ACC112 (cell line): ENCODE measurements at regions not wholly inside any gene's neighbourhood (a gene's known extent, or its start where the extent isn't known, plus 50 kb on each side); places are given as distances from the start of the nearest gene placed in this dataset.

Experiments used
- H2AFZ ChIP-seq: fragments of 200-600 bp; sonication (generic); one replicate; pipeline ENCODE4 v1.6.0; 2017; ENCODE audit warnings: antibody characterized with exemption, low read length; ENCODE audit not compliant: unreplicated experiment
- H3K27ac ChIP-seq: fragments of 200-600 bp; sonication (generic); 2 replicates; pipeline ENCODE4 v1.5.1; 2014; ENCODE audit warnings: low read depth, mild to moderate bottlenecking, antibody characterized with exemption, low read length, moderate library complexity
- H3K27me3 ChIP-seq: fragments of 200-600 bp; sonication (generic); 2 replicates; pipeline ENCODE4 v1.6.1; 2014; ENCODE audit warnings: mild to moderate bottlenecking, antibody characterized with exemption, low read length, moderate library complexity, mixed read lengths; ENCODE audit not compliant: insufficient read depth
- H3K36me3 ChIP-seq: fragments of 200-600 bp; sonication (generic); 2 replicates; pipeline ENCODE4 v1.6.1; 2016; ENCODE audit warnings: mild to moderate bottlenecking, antibody characterized with exemption, low read length, moderate library complexity, mixed read lengths; ENCODE audit not compliant: insufficient read depth
- H3K4me1 ChIP-seq: fragments of 200-600 bp; sonication (generic); one replicate; pipeline ENCODE4 v1.6.1; 2016; ENCODE audit warnings: low read length, mixed read lengths; ENCODE audit not compliant: insufficient read depth, unreplicated experiment, control insufficient read depth
- H3K4me3 ChIP-seq: fragments of 200-600 bp; sonication (generic); 2 replicates; pipeline ENCODE4 v1.5.1; 2014; ENCODE audit warnings: mild to moderate bottlenecking, low read depth, low read length
- H3K79me2 ChIP-seq: fragments of 200-600 bp; sonication (generic); one replicate; pipeline ENCODE4 v1.6.0; 2016; ENCODE audit warnings: low read length; ENCODE audit not compliant: control insufficient read depth, unreplicated experiment, insufficient read depth

DNA sequence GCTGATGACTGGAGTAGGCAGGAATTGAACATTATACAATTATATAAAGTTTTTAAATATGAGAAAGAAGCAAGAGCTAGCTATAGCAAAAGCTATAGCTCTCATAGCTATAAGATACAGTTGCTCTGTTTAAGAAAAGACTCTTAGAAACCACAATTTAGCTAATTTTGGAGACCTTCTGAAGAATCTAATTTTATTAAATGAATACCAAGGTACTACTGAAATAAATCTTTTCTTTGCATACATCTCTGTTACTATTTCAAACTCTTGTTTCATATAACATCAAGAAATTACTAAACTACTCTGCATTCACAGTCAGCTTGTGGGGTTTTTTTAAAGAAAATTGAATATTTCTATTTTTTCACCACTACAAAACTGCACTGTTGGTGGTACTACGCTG, 568.7 kb upstream of the MARCKS start:
- H3K79me2 ChIP-seq = no peaks in the 10 kb centered on the region
- no peak overlapping the region for H3K4me3 ChIP-seq
- H3K4me1 ChIP-seq = peaks cover 7% of the 10 kb centered on the region
- no peak overlapping the region for H2AFZ ChIP-seq
- no peak overlapping the region for H3K27ac ChIP-seq
- peaks cover 4% of the 10 kb centered on the region; the same call in 1 of the 2 replicates for H3K36me3 ChIP-seq
- no peaks in the 10 kb centered on the region for H3K27me3 ChIP-seq

DNA sequence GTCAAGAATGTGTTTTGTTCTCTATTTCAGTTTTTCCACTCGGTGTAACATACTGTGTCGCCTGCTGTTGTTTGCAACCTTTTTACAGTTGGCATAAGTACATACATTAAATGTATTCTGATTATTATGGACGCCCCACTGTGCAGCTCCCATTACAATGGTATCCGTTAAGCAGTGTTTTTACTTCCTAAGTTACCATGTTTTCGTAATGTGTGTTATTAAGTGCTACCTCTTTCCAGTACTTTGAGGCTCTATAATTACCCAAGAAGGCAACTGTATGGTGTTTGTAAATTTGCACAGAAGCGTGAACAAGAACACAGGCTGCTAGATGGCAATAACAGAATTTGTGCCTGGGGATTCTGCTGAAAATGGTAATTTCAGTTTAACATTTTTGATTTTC, 568.0 kb upstream of the MARCKS start:
- H3K79me2 ChIP-seq = no peaks in the 10 kb centered on the region
- H2AFZ ChIP-seq = no peak overlapping the region
- no peak overlapping the region for H3K4me3 ChIP-seq
- H3K4me1 ChIP-seq = peaks cover 7% of the 10 kb centered on the region
- H3K27ac ChIP-seq = no peak overlapping the region
- H3K27me3 ChIP-seq = no peaks in the 10 kb centered on the region
- peaks cover 4% of the 10 kb centered on the region; the same call in 1 of the 2 replicates for H3K36me3 ChIP-seq

DNA sequence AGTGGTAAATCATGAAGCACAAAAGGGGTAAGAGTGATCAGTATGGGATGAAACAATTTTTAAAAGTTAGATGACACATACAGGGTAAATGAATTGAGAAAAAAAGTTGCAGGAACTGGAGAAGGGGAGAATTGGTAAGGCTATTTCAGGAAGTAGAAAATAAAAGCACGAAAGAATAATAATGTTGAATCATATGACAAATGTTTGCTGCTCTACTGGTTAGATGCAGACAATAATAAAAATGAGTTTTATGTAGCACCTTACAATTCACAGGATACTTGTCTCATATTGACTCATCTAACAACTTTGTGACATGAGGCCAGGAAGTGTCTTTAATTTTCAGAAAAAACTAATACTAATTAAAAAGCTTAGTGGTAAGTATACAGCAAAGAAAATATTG, 566.5 kb upstream of the MARCKS start:
- Histone ChIP-seq H2AFZ (no peak overlapping the region), H3K79me2 (no peaks in the 10 kb centered on the region), H3K27me3 (no peaks in the 10 kb centered on the region), H3K4me1 (peaks cover 7% of the 10 kb centered on the region), H3K27ac (no peak overlapping the region), H3K4me3 (no peak overlapping the region), H3K36me3 (peaks cover 4% of the 10 kb centered on the region; the same call in 1 of the 2 replicates)

DNA sequence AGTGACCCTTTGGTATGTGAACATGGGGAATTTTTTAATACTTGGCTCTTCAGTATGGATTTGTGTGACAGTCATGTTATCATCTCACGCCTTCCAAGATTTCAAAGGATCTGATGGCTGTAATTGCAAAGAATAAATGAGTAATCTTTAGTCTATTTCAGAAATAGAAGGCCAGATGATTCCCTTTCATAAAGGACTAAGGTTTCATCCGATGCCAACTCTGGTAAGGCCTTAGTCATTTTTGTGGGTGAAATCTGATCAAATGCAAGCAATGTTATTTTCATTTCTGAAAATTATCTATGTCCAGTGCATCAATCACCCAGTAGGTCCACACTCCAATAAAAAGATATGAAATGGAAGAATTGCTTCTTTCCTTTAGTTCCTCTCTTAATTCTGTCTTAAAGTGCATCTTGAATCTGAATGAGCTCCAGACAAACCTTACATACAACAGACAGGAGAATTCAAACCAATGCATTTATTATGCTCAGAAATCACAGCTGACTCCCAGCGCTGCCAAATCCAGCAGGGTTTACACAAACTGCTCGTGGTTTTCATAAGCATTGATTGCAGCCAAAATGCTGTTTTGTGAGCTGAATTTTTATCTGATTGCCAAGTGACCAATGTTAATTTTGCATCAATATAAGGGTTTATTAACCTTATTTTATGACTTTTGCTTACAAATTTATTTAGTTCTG, 565.2 kb upstream of the MARCKS start:
- Histone ChIP-seq H3K4me3 (0 out of 2 replicates have a peak overlapping the region, but pooled peaks have one; percentile 35), H3K36me3 (no peaks in the 10 kb centered on the region), H3K4me1 (peaks cover 7% of the 10 kb centered on the region), H3K27ac (no peak overlapping the region), H2AFZ (peak overlapping the region; percentile 12), H3K27me3 (no peaks in the 10 kb centered on the region), H3K79me2 (no peaks in the 10 kb centered on the region)

DNA sequence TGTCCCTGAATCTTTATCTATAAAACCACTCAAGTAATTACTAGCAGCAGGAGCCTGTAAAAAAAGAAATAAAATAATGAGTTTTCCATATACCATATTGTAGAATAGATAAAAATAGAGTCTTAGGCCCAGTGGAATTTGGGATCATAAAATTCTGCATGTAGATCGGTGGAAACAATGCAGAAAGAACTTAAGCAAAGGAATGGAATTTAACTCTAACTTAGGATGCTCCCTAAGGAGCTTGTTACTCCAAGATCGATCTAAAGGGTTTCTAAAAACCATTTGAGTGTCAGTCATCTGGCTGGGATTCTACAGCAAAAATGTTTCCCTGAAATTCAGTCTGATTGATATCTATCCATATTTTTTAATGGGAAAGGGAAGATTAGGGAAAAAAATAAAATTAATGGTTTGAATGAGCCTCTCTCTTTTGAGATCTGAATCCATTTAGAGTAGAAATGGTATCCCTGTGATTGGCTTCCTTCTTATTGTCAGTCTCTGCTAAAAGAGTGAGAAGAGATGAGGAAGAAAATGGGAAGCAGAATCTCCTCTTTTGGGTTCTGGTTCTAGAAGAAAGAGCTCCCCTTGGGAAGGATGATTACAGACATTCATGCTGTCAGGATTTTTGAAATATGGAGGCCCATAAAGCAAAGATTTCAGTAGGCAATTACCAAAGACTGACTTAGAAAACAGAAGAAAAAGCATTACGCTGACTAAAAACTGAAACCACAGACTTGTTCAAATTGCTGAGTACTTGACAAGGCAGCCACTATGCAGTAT, 564.3 kb upstream of the MARCKS start:
- Histone ChIP-seq H3K79me2 (no peaks in the 10 kb centered on the region), H3K36me3 (no peaks in the 10 kb centered on the region), H3K4me1 (peaks cover 7% of the 10 kb centered on the region), H3K27me3 (no peaks in the 10 kb centered on the region), H3K27ac (no peak overlapping the region), H3K4me3 (0 out of 2 replicates have a peak overlapping the region, but pooled peaks have one; percentile 35), H2AFZ (no peak overlapping the region)

DNA sequence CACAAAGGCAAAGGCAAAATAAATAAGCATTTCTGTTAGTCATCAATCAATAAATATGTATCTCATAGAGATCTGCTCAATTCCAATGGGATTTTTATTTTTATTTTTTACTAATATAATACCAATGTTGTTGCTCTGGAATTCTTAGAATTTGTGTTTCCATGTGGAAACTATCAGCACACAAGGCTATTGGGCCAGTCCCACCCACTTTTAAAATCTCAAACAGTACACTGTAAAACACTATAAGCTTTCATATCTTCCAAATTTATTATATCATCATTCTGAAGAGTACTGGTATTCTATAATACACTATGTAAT, 563.8 kb upstream of the MARCKS start:
- H3K27ac ChIP-seq = no peak overlapping the region
- no peak overlapping the region for H3K4me3 ChIP-seq
- no peak overlapping the region for H2AFZ ChIP-seq
- no peaks in the 10 kb centered on the region for H3K27me3 ChIP-seq
- H3K36me3 ChIP-seq = no peaks in the 10 kb centered on the region
- peaks cover 7% of the 10 kb centered on the region for H3K4me1 ChIP-seq
- no peaks in the 10 kb centered on the region for H3K79me2 ChIP-seq

DNA sequence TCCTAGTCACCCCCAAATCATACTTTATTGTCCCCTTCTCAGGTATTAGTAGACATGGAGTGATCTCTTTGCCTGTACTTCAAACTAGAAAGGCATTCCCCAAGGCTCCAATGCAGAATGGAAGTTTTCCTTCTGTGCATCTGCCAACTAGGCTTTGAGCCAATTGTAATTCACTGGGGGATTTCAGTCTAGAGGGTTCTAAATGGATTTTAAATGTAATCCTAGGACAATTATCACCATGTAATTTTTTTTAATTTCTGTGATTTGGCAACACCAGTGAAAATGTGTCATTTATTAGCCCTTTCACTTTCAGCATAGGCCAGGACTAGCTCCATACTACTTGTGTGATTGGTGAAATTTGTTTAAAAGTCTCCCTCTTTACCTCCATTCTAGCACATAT, 557.6 kb upstream of the MARCKS start:
- Histone ChIP-seq H3K4me3 (no peak overlapping the region), H3K27ac (no peak overlapping the region), H3K27me3 (no peaks in the 10 kb centered on the region), H3K79me2 (no peaks in the 10 kb centered on the region), H3K36me3 (no peaks in the 10 kb centered on the region), H2AFZ (no peak overlapping the region), H3K4me1 (peaks cover 15% of the 10 kb centered on the region)

DNA sequence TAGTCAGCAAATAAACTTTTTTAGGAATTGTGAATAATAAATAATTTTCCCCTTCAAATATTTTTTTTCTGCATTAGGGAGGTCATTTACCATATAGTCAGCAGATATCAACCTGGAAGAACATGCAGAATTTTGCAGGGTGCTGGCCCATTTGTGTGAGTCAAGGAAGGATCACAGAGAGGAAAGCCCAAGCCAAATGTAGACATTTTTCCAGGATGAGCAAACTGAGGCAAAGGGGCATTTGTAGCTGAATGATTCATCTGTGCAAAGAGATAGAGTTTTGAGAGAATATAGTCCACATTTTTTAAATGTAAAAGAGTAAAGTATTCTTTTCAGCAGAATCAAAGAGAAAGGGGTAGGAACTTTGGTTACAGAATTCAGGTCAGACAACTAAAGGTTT, 555.5 kb upstream of the MARCKS start:
- H3K27ac ChIP-seq = no peak overlapping the region
- no peaks in the 10 kb centered on the region for H3K36me3 ChIP-seq
- H3K79me2 ChIP-seq = no peaks in the 10 kb centered on the region
- peaks cover 15% of the 10 kb centered on the region for H3K4me1 ChIP-seq
- no peak overlapping the region for H3K4me3 ChIP-seq
- no peaks in the 10 kb centered on the region for H3K27me3 ChIP-seq
- no peak overlapping the region for H2AFZ ChIP-seq

DNA sequence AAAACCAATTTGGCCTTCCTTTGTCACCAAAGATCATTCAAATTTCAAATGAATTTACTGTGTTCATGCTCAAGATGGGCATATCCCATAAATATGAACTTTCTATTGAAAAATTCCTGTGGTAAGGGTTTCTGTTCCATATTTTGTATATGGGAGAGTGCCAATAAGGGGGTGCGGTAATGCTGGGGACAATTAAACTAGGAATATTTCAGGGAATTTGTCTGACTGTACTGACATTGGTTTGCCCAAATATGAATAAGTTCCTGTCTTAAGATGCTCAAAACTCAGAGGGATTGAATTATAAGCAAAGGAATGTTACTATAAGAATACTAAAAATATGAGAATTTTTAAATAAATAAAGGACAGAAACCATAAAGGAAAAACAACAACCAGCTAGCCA, 553.0 kb upstream of the MARCKS start:
- Histone ChIP-seq H3K27me3 (no peaks in the 10 kb centered on the region), H3K4me1 (peaks cover 15% of the 10 kb centered on the region), H3K4me3 (no peak overlapping the region), H3K27ac (no peak overlapping the region), H3K79me2 (no peaks in the 10 kb centered on the region), H2AFZ (peak overlapping the region; percentile 21), H3K36me3 (no peaks in the 10 kb centered on the region)

DNA sequence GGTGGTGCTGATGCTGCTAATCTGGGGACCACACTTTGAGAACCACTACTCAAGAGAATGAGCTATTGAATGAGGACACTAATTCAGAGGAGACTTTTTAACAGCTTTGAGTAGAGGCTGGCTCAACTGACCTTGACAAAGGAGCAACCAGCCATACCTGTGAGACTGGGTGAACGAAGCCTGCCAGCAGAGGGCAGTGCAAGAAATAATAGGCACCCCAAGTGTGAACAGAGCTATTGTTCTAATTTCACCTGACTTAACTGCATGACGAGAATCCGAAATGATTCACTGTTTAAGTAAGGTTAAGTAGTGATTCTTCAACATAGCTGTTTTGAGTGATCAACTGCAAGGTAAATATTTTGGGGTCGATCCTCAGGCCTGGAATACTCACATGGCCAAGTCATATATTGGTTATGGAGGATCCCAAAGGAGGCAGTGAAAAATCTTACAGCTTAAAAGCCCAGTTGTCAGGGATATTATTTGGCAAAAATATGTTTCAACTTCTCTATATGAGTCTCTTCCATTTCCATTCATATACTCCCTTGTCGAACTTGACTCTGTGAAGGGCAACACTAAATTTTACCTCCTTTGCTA, 550.5 kb upstream of the MARCKS start:
- Histone ChIP-seq H3K4me1 (peaks cover 1% of the 10 kb centered on the region), H2AFZ (no peak overlapping the region), H3K27ac (no peak overlapping the region)

DNA sequence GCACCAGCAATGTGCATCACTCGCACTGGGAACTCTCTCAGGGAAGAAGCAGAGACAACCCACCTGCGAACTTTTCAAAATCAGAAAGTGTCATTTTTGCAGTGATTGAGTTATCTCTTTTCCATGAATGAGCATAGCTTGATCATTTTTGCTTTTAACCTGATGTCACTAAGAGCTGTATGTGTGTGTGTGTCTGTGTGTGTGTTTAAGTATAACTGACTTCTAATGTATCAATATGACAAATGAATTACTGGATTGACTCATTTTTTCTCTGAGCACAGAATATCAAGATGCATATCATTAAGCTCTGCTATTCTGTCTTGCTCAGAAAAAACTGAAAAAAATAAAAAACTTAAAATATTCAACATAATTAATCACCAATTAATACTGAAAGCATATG, 548.9 kb upstream of the MARCKS start:
- Histone ChIP-seq H2AFZ (no peak overlapping the region), H3K36me3 (no peaks in the 10 kb centered on the region), H3K27me3 (no peaks in the 10 kb centered on the region), H3K4me1 (no peaks in the 10 kb centered on the region), H3K27ac (no peak overlapping the region), H3K4me3 (no peak overlapping the region), H3K79me2 (no peaks in the 10 kb centered on the region)

More for the DNA sequence above, 550.5 kb upstream of the MARCKS start:
- no peaks in the 10 kb centered on the region for H3K79me2 ChIP-seq
- H3K4me3 ChIP-seq = no peak overlapping the region
- no peaks in the 10 kb centered on the region for H3K36me3 ChIP-seq
- H3K27me3 ChIP-seq = no peaks in the 10 kb centered on the region
